Panc1 (cell line): ENCODE measurements at regions not wholly inside any gene's neighbourhood (a gene's known extent, or its start where the extent isn't known, plus 50 kb on each side); places are given as distances from the start of the nearest gene placed in this dataset.

Experiments used
- ATAC-seq: fragments of 200-7000 bp; cut with Tn5 transposase; 2 replicates; pipeline ENCODE4 v1.9.1; 2020; ENCODE audit warnings: mild to moderate bottlenecking, moderate library complexity
- BruUV-seq: library from RNA; stranded (reverse); fragments of 400-500 nt; replicated peaks from 2 replicates; lab custom pipeline; 2021; lab: Mats Ljungman, UMichigan
- CTCF ChIA-PET: fragments of 300-600 bp; sonication (Branson Sonifier 250); formaldehyde crosslinking; loops from one replicate; lab custom pipeline; 2022; ENCODE audit warnings: antibody characterized with exemption; lab: Charles Lee
- POLR2A ChIA-PET: fragments of 300-600 bp; sonication (Branson Sonifier 250); formaldehyde crosslinking; loops from one replicate; lab custom pipeline; 2022; ENCODE audit warnings: antibody characterized with exemption; lab: Charles Lee
- DNase-seq: peaks from one replicate; pipeline ENCODE4 v3.0.0-alpha.2; 2010; ENCODE audit warnings: low read depth, low spot score
- H3K27ac ChIP-seq: 2 replicates; pipeline ENCODE4 v1.5.1; 2011; ENCODE audit warnings: mild to moderate bottlenecking, low read length, inconsistent platforms
- H3K27me3 ChIP-seq: fragments of 200-500 bp; sonication (Bioruptor generic); 2 replicates; pipeline ENCODE4 v1.6.0; 2014; ENCODE audit warnings: low read length, inconsistent platforms; ENCODE audit not compliant: control insufficient read depth, insufficient read depth
- H3K36me3 ChIP-seq: fragments of 200-500 bp; sonication (Bioruptor generic); 2 replicates; pipeline ENCODE4 v1.5.1; 2014; ENCODE audit warnings: inconsistent platforms, mild to moderate bottlenecking, low read length, moderate library complexity; ENCODE audit not compliant: control insufficient read depth, insufficient read depth
- H3K4me1 ChIP-seq: 2 replicates; pipeline ENCODE4 v1.5.1; 2011; ENCODE audit warnings: inconsistent platforms, mild to moderate bottlenecking, low read length, moderate library complexity; ENCODE audit not compliant: control insufficient read depth, insufficient read depth
- H3K4me3 ChIP-seq, 2 experiments: 2 replicates each; pipeline ENCODE4 v1.5.1; 2011 to 2012; ENCODE audit warnings: low read depth in 2 of 2, low read length in 2 of 2, mild to moderate bottlenecking in 2 of 2, inconsistent platforms in 1 of 2, moderate library complexity in 1 of 2
- H3K9me3 ChIP-seq: fragments of 200-500 bp; sonication (Bioruptor generic); 2 replicates; pipeline ENCODE4 v1.5.1; 2014; ENCODE audit warnings: low read depth, mild to moderate bottlenecking, inconsistent platforms, low read length, moderate library complexity; ENCODE audit not compliant: control insufficient read depth, insufficient read depth
- CTCF ChIP-seq: fragments of 450-650 bp; IDR thresholded peaks from 2 replicates; pipeline ENCODE4 v1.5.1; 2017; ENCODE audit warnings: mild to moderate bottlenecking
- SIN3A ChIP-seq: IDR thresholded peaks from 2 replicates; pipeline ENCODE4 v1.6.1; 2012; ENCODE audit warnings: low read depth, mild to moderate bottlenecking, low read length, moderate library complexity, borderline replicate concordance; ENCODE audit not compliant: insufficient read depth
- TCF7L2 ChIP-seq: IDR thresholded peaks from 2 replicates; pipeline ENCODE4 v1.6.1; 2011; ENCODE audit warnings: mild to moderate bottlenecking, low read depth, low read length, inconsistent platforms
- in situ Hi-C: cut with HindIII; loops from 2 replicates; pipeline ENCODE4 v1.10.0; 2016; ENCODE audit warnings: low sequenced_read_pairs, low pct_unique_long_range_greater_than_20kb
- intact Hi-C: fragments of 100-400 bp; cut with micrococcal nuclease; formaldehyde crosslinking; loops from one replicate; pipeline ENCODE4 v1.10.0; 2022; ENCODE audit not compliant: unreplicated experiment
- TF ChIP-seq, protein P1 (sequence below), 2 experiments: IDR thresholded peaks; 2 replicates each; pipeline ENCODE4 v1.6.1; 2011 to 2012; ENCODE audit warnings: low read depth in 2 of 2, control low read depth in 1 of 2, low read length in 1 of 2, mild to moderate bottlenecking in 1 of 2, moderate library complexity in 1 of 2; ENCODE audit not compliant: insufficient read depth in 1 of 2

DNA sequence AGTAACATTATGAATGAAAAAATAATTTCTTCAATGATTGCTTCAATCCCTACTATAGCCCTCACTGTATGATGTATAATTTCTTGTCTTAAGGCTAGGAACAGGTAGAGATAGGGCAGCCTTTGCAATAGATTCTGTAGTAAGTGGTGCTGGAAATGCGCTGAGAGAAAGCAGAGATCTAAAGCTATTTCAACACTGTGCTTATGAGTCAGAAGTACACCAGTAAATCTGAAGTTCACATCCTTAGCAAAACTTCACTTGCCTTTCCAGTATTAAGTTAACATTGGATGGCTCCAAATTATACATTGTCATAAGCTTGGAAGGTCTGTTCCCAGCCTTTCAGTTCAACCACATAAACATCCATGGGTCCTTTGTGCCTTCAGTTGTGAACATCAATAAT is 178.2 kb upstream of the EPHA4 start:
- CTCF ChIA-PET: no interaction called here

GRCh38 chr2:221747289-221747972 is 175.3 kb upstream of the EPHA4 start:
- CTCF ChIA-PET: no interaction called here
- no TSS peak for BruUV-seq
- no peaks in the 10 kb centered on the region for H3K36me3 ChIP-seq
- no peak for ATAC-seq
- no peak for DNase-seq
- TF ChIP-seq, protein P1, sequence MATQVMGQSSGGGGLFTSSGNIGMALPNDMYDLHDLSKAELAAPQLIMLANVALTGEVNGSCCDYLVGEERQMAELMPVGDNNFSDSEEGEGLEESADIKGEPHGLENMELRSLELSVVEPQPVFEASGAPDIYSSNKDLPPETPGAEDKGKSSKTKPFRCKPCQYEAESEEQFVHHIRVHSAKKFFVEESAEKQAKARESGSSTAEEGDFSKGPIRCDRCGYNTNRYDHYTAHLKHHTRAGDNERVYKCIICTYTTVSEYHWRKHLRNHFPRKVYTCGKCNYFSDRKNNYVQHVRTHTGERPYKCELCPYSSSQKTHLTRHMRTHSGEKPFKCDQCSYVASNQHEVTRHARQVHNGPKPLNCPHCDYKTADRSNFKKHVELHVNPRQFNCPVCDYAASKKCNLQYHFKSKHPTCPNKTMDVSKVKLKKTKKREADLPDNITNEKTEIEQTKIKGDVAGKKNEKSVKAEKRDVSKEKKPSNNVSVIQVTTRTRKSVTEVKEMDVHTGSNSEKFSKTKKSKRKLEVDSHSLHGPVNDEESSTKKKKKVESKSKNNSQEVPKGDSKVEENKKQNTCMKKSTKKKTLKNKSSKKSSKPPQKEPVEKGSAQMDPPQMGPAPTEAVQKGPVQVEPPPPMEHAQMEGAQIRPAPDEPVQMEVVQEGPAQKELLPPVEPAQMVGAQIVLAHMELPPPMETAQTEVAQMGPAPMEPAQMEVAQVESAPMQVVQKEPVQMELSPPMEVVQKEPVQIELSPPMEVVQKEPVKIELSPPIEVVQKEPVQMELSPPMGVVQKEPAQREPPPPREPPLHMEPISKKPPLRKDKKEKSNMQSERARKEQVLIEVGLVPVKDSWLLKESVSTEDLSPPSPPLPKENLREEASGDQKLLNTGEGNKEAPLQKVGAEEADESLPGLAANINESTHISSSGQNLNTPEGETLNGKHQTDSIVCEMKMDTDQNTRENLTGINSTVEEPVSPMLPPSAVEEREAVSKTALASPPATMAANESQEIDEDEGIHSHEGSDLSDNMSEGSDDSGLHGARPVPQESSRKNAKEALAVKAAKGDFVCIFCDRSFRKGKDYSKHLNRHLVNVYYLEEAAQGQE (IDR thresholded peaks at IDR 0.05; ENCODE audit: insufficient read depth in 1 of 2, low read depth in 2 of 2, low read length in 1 of 2): no peak
- TF ChIP-seq SIN3A (no peak), TCF7L2 (no peak), CTCF (no peak)
- in situ Hi-C loops: no loop called here
- H3K9me3 ChIP-seq: no peaks in the 10 kb centered on the region
- no peaks in the 10 kb centered on the region for H3K4me1 ChIP-seq
- intact Hi-C loops: no loop called here
- no peak overlapping the region for H3K27ac ChIP-seq
- H3K27me3 ChIP-seq: no peaks in the 10 kb centered on the region
- POLR2A ChIA-PET: no interaction called here
- H3K4me3 ChIP-seq: no peak overlapping the region

More for the DNA sequence above, 178.2 kb upstream of the EPHA4 start:
- Histone ChIP-seq H3K36me3 (no peaks in the 10 kb centered on the region), H3K9me3 (no peaks in the 10 kb centered on the region), H3K4me1 (no peaks in the 10 kb centered on the region), H3K27ac (no peak overlapping the region), H3K27me3 (no peaks in the 10 kb centered on the region), H3K4me3 (no peak overlapping the region)
- ATAC-seq (no peak), DNase-seq (no peak)
- in situ Hi-C loops: no loop called here
- TF ChIP-seq TCF7L2 (no peak), CTCF (no peak)
- POLR2A ChIA-PET: no interaction called here
- no TSS peak for BruUV-seq
- intact Hi-C loops: no loop called here
